Trophoblast cell (in vitro differentiated cells and primary cell): ENCODE measurements at regions not wholly inside any gene's neighbourhood (a gene's known extent, or its start where the extent isn't known, plus 50 kb on each side); places are given as distances from the start of the nearest gene placed in this dataset.
A peak's percentile ranks its signal among the peaks of the same experiment; 100 is the strongest.

Source experiments
- DNase-seq, 2 donors: peaks; one replicate each; pipeline ENCODE4 v3.0.0-alpha.2; 2016
- H2AFZ ChIP-seq: 2 replicates; pipeline ENCODE4 v1.6.1; 2013; ENCODE audit warnings: low read length, moderate library complexity, mild to moderate bottlenecking; ENCODE audit not compliant: insufficient read depth, poor library complexity
- H2AK5ac ChIP-seq: 2 replicates; pipeline ENCODE4 v1.6.1; 2013; ENCODE audit warnings: mild to moderate bottlenecking, low read length
- H2BK120ac ChIP-seq: 2 replicates; pipeline ENCODE4 v1.6.1; 2013; ENCODE audit warnings: low read length, mild to moderate bottlenecking, moderate library complexity; ENCODE audit not compliant: insufficient read depth, poor library complexity
- H2BK12ac ChIP-seq: 2 replicates; pipeline ENCODE4 v1.6.1; 2013; ENCODE audit warnings: mild to moderate bottlenecking, low read length, moderate library complexity
- H2BK5ac ChIP-seq: 2 replicates; pipeline ENCODE4 v1.6.1; 2013; ENCODE audit warnings: low read length, low read depth, moderate library complexity, mild to moderate bottlenecking; ENCODE audit not compliant: poor library complexity
- H3K14ac ChIP-seq: 2 replicates; pipeline ENCODE4 v1.6.1; 2013; ENCODE audit warnings: mild to moderate bottlenecking, low read length
- H3K18ac ChIP-seq: 2 replicates; pipeline ENCODE4 v1.6.1; 2013; ENCODE audit warnings: mild to moderate bottlenecking, low read length
- H3K23ac ChIP-seq: 2 replicates; pipeline ENCODE4 v1.6.1; 2013; ENCODE audit warnings: low read length
- H3K27ac ChIP-seq: 2 replicates; pipeline ENCODE4 v1.5.1; 2013; ENCODE audit warnings: low read depth, mild to moderate bottlenecking, inconsistent platforms, low read length, moderate library complexity
- H3K27me3 ChIP-seq: 2 replicates; pipeline ENCODE4 v1.6.1; 2013; ENCODE audit warnings: inconsistent platforms, mild to moderate bottlenecking, low read length, moderate library complexity; ENCODE audit not compliant: insufficient read depth
- H3K36me3 ChIP-seq, 2 experiments: 1 replicate in 1 of 2; 2 replicates in 1 of 2; pipeline ENCODE4 v1.6.1; 2013; ENCODE audit warnings: low read length in 2 of 2, mild to moderate bottlenecking in 2 of 2, moderate library complexity in 1 of 2; ENCODE audit not compliant: insufficient read depth in 2 of 2, control insufficient read depth in 1 of 2
- H3K4ac ChIP-seq: 2 replicates; pipeline ENCODE4 v1.6.1; 2013; ENCODE audit warnings: low read depth, mild to moderate bottlenecking, low read length, moderate library complexity
- H3K4me1 ChIP-seq, 2 experiments: 1 replicate in 1 of 2; 2 replicates in 1 of 2; pipeline ENCODE4 v1.6.1; 2013; ENCODE audit warnings: low read length in 2 of 2, mild to moderate bottlenecking in 2 of 2, moderate library complexity in 1 of 2; ENCODE audit not compliant: insufficient read depth in 2 of 2, control insufficient read depth in 1 of 2
- H3K4me2 ChIP-seq: 2 replicates; pipeline ENCODE4 v1.6.1; 2013; ENCODE audit warnings: inconsistent platforms, mild to moderate bottlenecking, low read length, moderate library complexity
- H3K4me3 ChIP-seq: 2 replicates; pipeline ENCODE4 v1.5.1; 2013; ENCODE audit warnings: mild to moderate bottlenecking, low read depth, low read length, inconsistent platforms
- H3K79me1 ChIP-seq: one replicate; pipeline ENCODE4 v1.6.1; 2013; ENCODE audit warnings: low read length
- H3K79me2 ChIP-seq: 2 replicates; pipeline ENCODE4 v1.6.1; 2013; ENCODE audit warnings: low read length, mild to moderate bottlenecking; ENCODE audit not compliant: control insufficient read depth, insufficient read depth, poor library complexity
- H3K9ac ChIP-seq: 2 replicates; pipeline ENCODE4 v1.6.1; 2013; ENCODE audit warnings: mild to moderate bottlenecking, low read length
- H3K9me3 ChIP-seq: 2 replicates; pipeline ENCODE4 v1.6.1; 2013; ENCODE audit warnings: low read depth, mild to moderate bottlenecking, control low read depth, inconsistent platforms, low read length; ENCODE audit not compliant: insufficient read depth
- H4K12ac ChIP-seq: 2 replicates; pipeline ENCODE4 v1.6.1; 2013; ENCODE audit warnings: low read depth, mild to moderate bottlenecking, low read length, moderate library complexity
- H4K8ac ChIP-seq: 2 replicates; pipeline ENCODE4 v1.6.1; 2013; ENCODE audit warnings: low read depth, mild to moderate bottlenecking, low read length, moderate library complexity
- H4K91ac ChIP-seq: one replicate; pipeline ENCODE4 v1.6.1; 2013; ENCODE audit warnings: low read depth, mild to moderate bottlenecking, low read length, moderate library complexity
- WGBS: extraction: QIAGEN DNeasy Blood & Tissue Kit; methylation state at CpG from one replicate; pipeline ENCODE4 v1.1.7; 2013; ENCODE audit warnings: missing lambda C conversion rate; ENCODE audit not compliant: insufficient read length, insufficient coverage; ENCODE audit errors: extremely low coverage; 5-methylcytosine and 5-hydroxymethylcytosine counted together

GRCh38 chr2:4338345-4338744, 635.0 kb downstream of the DCDC2C start:
- Histone ChIP-seq H3K9me3 (no peaks in the 10 kb centered on the region), H3K4me3 (no peak overlapping the region), H3K4ac (no peak overlapping the region), H2BK12ac (no peak overlapping the region), H3K79me2 (no peaks in the 10 kb centered on the region), H4K12ac (no peak overlapping the region), H3K18ac (no peak overlapping the region), H2BK5ac (no peak overlapping the region), H3K27ac (no peak overlapping the region), H3K79me1 (no peaks in the 10 kb centered on the region), H3K23ac (no peak overlapping the region), H3K4me2 (no peak overlapping the region), H2AFZ (no peak overlapping the region), H3K4me1 (no peaks in the 10 kb centered on the region), H3K36me3 (no peaks in the 10 kb centered on the region), H2AK5ac (no peak overlapping the region), H4K8ac (no peak overlapping the region), H3K9ac (no peak overlapping the region), H4K91ac (no peak overlapping the region), H3K27me3 (no peaks in the 10 kb centered on the region), H2BK120ac (no peak overlapping the region), H3K14ac (no peak overlapping the region)
- no peak for DNase-seq

DNA sequence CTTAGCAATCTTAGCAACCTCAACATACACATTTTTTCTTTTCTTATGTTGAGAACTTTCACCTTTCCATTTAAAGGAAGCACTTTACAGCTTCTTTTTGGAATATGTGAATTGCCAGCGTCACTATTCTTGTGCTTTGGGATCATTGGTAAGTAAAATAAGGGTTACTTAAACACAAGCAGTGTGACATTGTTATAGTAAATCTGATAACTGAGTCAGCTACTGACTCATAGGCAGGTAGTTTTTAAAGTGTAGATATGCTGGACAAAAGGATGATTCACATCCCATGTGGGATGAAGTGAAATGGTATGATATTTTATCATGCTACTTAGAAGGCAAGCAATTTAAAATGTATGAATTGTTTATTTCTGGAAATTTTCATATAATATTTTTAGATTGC, 637.2 kb downstream of the DCDC2C start:
- no peak overlapping the region for H3K27ac ChIP-seq
- H3K4me1 ChIP-seq: no peaks in the 10 kb centered on the region
- H3K23ac ChIP-seq: no peak overlapping the region
- no peak overlapping the region for H2BK5ac ChIP-seq
- no peak overlapping the region for H2BK120ac ChIP-seq
- no peaks in the 10 kb centered on the region for H3K27me3 ChIP-seq
- no peaks in the 10 kb centered on the region for H3K79me2 ChIP-seq
- no peak overlapping the region for H3K4me3 ChIP-seq
- no peak overlapping the region for H3K4ac ChIP-seq
- no peak overlapping the region for H2AK5ac ChIP-seq
- no CpG with 5 or more reads among the region's 1 CpG for WGBS
- H2BK12ac ChIP-seq: no peak overlapping the region
- H3K18ac ChIP-seq: no peak overlapping the region
- H3K9me3 ChIP-seq: no peaks in the 10 kb centered on the region
- H4K8ac ChIP-seq: no peak overlapping the region
- DNase-seq: peak in 1 of 2 donors; percentile 37
- no peaks in the 10 kb centered on the region for H3K36me3 ChIP-seq
- H3K14ac ChIP-seq: no peak overlapping the region
- H4K91ac ChIP-seq: no peak overlapping the region
- H3K4me2 ChIP-seq: no peak overlapping the region
- no peak overlapping the region for H2AFZ ChIP-seq
- H4K12ac ChIP-seq: no peak overlapping the region
- H3K79me1 ChIP-seq: no peaks in the 10 kb centered on the region
- no peak overlapping the region for H3K9ac ChIP-seq

DNA sequence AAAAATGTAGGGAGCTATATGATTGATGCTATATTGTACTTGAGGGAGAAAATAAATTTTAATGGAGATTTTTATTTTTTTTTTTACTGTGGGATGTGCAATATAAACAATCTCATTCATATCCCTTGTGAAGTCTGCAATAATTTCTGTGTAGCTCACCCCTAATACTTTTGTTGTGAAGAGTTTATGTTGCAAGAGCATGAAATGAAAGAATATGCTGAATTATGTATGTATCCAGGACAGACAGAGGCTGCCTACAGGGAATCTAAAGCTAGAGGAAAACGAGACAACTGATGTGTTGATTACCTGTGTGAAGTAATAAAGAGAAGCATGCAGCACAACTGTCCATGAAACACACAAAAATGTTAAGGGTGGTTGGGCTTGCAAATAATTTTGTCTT, 643.3 kb downstream of the DCDC2C start:
- Histone ChIP-seq H3K36me3 (no peaks in the 10 kb centered on the region), H3K27me3 (no peaks in the 10 kb centered on the region), H3K4me3 (no peak overlapping the region), H2BK12ac (no peak overlapping the region), H2AFZ (no peak overlapping the region), H3K9me3 (no peaks in the 10 kb centered on the region), H2BK5ac (no peak overlapping the region), H4K8ac (no peak overlapping the region), H4K91ac (no peak overlapping the region), H3K9ac (no peak overlapping the region), H2BK120ac (no peak overlapping the region), H3K14ac (no peak overlapping the region), H2AK5ac (no peak overlapping the region), H3K79me1 (no peaks in the 10 kb centered on the region), H3K4me1 (no peaks in the 10 kb centered on the region), H4K12ac (no peak overlapping the region), H3K27ac (no peak overlapping the region), H3K79me2 (no peaks in the 10 kb centered on the region), H3K18ac (no peak overlapping the region), H3K23ac (no peak overlapping the region), H3K4ac (no peak overlapping the region), H3K4me2 (no peak overlapping the region)
- DNase-seq: no peak
- WGBS: no CpG with 5 or more reads among the region's 1 CpG

- H2BK5ac ChIP-seq: no peak overlapping the region
- no peak overlapping the region for H3K27ac ChIP-seq
- no peaks in the 10 kb centered on the region for H3K79me1 ChIP-seq
- H3K14ac ChIP-seq: no peak overlapping the region
- no peak for DNase-seq
- WGBS: no CpG with 5 or more reads among the region's 4 CpGs
- no peak overlapping the region for H3K23ac ChIP-seq
- no peaks in the 10 kb centered on the region for H3K36me3 ChIP-seq
- H4K12ac ChIP-seq: no peak overlapping the region
- H2BK120ac ChIP-seq: no peak overlapping the region
- no peaks in the 10 kb centered on the region for H3K27me3 ChIP-seq
- H3K9me3 ChIP-seq: no peaks in the 10 kb centered on the region
- H4K8ac ChIP-seq: no peak overlapping the region
- H2BK12ac ChIP-seq: no peak overlapping the region
- H4K91ac ChIP-seq: no peak overlapping the region
- H3K4me1 ChIP-seq: no peaks in the 10 kb centered on the region
- H2AFZ ChIP-seq: no peak overlapping the region
- no peaks in the 10 kb centered on the region for H3K79me2 ChIP-seq
- no peak overlapping the region for H2AK5ac ChIP-seq
- no peak overlapping the region for H3K4me2 ChIP-seq
- H3K9ac ChIP-seq: no peak overlapping the region
- H3K18ac ChIP-seq: no peak overlapping the region
- no peak overlapping the region for H3K4ac ChIP-seq
- H3K4me3 ChIP-seq: no peak overlapping the region
These were observed 650.3 kb downstream of the DCDC2C start for GRCh38 chr2:4353668-4354067.

GRCh38 chr2:4354164-4354563, 650.8 kb downstream of the DCDC2C start:
- Histone ChIP-seq H4K12ac (no peak overlapping the region), H3K9me3 (no peaks in the 10 kb centered on the region), H2BK5ac (no peak overlapping the region), H2AK5ac (no peak overlapping the region), H2BK12ac (no peak overlapping the region), H3K23ac (no peak overlapping the region), H3K14ac (no peak overlapping the region), H3K27ac (no peak overlapping the region), H3K18ac (no peak overlapping the region), H3K4me1 (no peaks in the 10 kb centered on the region), H3K27me3 (no peaks in the 10 kb centered on the region), H3K4ac (no peak overlapping the region), H4K91ac (no peak overlapping the region), H3K79me2 (no peaks in the 10 kb centered on the region), H2BK120ac (no peak overlapping the region), H3K9ac (no peak overlapping the region), H3K79me1 (no peaks in the 10 kb centered on the region), H3K4me2 (no peak overlapping the region), H2AFZ (no peak overlapping the region), H3K4me3 (no peak overlapping the region), H3K36me3 (no peaks in the 10 kb centered on the region), H4K8ac (no peak overlapping the region)
- WGBS: no CpG with 5 or more reads among the region's 1 CpG
- DNase-seq: no peak
